CD4-positive, alpha-beta T cell treated with Interleukin-6 for 4 hours (primary cell): ENCODE measurements at regions not wholly inside any gene's neighbourhood (a gene's known extent, or its start where the extent isn't known, plus 50 kb on each side); places are given as distances from the start of the nearest gene placed in this dataset.

Source experiments
- DNase-seq: peaks from one replicate; pipeline ENCODE4 v3.0.0-alpha.2; 2020; ENCODE audit warnings: mixed read lengths

DNA sequence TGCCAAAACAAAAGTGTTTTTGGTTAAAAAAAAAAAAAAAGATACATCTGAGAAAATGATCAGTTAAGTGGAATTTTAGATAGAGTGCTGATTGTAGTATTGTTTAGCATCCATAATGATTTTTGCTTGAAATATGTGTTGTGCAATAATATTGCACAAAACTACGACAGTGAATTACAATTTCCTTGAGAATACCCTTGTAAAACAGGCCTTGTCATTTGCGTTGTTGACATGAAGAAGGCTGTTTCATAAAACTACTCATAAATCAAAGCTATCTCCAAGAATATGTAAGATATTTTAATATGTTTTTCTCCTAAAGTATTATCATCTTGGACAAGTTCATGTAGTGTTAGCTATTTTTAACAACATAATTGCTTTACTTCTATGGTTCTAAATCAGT is 1077.0 kb downstream of the LRFN5 start:
- no peak for DNase-seq

DNA sequence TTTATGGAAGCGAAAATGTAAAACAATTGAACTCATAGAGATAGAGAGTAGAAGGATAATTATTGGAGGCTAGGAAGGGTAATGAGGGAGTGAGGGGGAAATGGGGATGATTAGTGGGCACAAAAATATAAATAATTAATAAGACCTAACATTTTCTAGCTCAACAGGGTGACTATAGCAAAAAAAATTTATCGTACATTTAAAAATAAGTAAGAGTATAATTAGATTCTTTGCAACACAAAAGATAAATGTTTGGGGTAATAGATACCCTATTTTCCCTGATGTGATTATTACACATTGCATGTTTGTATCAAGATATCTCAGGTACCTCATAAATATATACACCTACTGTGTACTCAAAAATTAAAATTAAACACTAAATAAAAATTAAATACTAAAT is 1070.0 kb downstream of the LRFN5 start:
- DNase-seq: no peak

DNA sequence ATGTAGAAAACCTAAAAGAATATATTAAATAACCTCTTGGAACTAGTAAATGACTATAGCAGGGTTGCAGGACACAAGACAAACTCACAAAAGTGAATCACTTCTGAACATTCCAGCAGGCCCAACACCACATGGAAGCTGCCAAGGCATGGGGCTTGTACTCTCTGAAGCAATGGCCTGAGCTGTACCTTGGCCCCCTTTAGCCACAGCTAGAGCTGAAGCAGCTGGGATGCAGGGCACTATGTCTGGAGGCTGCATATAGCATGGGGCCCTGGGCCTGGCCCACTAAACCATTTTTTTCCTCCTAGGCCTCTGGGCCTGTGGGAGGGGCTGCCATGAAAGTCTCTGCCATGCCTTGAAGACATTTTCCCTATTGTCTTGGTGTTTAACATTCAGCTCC is 1067.3 kb downstream of the LRFN5 start:
- no peak for DNase-seq

DNA sequence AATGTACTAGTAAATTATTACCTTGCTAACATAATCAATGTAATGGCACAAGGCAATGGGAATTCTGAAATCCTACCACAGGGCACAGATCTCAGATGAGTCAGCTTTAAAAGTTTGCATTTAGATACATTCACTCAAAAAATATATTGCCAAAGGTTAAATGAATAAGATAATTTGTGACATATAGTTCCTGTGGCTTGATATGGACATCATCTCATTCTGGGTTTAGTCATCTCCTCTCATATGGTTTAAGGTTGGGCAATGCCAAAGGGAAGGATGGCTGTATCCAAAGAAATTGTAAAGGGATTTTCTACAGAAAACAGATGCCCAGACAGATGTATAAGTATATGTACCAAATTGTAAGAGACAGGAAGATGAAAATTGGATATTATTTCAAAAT is 1065.0 kb downstream of the LRFN5 start:
- no peak for DNase-seq

DNA sequence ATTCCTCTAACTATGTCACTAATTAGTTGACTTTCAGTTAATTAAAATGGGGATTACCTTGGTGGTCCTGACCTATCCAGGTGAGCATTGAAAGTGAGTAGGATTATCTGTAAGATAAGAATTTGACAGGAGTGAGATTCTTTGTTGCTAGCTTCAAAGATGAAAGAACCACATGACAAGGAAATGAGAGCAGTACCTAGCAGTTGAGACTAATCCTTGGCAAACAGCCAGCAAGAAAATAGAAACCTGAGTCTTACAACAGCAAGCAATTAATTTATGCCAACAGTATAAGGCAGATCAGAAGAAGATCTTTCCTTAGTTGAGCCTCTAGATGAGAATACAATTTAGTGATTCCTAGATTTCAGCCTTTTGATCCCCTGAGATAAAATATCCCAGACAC is 1058.4 kb downstream of the LRFN5 start:
- no peak for DNase-seq

DNA sequence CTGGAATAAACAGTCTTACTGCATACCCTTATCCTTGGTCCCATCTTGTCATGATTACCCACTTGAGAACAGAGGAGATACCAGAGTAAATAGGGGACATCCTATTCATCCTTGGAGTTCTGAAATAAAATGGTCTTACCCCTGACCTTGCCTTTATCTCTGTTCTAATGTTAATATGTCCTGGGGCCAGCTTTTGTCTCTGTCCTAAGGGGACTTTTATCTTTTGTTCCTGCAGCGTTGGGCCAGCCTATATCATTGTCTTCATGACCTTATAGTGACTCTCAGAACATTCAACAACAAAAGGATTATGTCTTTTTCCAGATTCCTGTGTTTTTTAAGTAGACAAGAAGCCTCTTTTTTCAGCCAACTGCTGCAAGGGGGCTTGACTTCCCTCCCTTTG is 1057.5 kb downstream of the LRFN5 start:
- no peak for DNase-seq

DNA sequence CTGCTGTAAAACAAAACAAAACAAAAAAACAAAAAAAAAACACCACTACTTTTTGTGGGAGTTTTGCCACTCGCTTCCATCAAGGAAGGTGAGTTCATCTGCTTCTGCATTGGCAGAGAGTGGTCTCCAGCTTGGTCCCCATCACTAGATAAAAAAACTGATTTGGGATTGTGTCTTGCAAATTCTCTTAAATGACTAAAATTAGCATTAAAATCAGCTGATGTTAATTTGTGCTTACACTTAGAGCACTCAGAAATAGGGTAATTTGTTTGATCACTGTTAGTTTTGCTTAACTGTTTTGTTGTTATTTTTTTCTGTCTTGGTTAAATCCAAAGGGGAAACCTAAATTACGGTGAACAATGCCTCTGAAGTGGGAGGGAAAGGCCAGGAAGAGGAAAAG is 1048.0 kb downstream of the LRFN5 start:
- DNase-seq: no peak

DNA sequence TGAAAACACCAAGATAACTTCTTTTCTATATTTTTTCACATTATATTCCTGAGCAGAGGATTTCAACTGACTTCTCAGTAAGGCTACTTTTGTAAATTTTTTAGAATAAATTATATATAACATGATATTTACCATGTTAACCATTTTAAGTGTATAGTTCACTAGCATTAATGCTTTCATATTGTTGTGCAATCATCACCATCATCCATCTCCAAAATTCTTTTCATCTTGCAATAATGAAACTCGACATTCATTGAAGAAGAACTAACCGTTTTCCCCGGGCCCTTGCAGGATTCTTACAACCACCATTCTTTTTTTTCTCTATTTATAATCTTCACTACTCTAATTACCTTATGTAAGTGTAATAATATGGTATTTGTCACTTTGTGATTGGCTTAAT is 1036.1 kb downstream of the LRFN5 start:
- DNase-seq: no peak

DNA sequence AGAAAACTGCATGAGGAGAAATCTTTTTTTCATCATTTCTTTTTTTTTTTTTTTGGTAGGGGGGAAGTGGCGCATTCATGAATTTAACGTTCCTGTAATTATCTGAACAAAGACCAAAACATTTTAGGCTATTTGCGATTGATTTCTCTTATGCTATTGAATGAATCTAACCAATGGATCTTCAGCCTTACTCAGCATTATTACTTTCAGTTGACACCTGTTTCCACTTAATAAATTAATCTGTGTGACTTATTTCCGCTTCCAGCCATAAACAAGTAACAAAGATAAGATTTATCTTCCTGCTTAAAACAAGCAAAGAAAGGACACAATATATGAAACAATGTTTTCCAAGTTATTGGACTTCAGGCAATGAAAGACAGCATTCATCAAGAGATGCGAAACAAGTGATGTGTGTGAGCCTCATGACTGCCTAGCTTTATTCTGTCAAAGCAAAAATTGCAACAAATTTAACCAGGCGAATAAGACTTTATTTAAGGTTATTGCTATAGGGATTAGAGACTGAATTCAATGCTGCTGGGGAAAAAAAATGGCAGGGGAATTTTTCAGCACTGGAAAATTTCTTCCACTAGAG is 1026.9 kb downstream of the LRFN5 start:
- no peak for DNase-seq

DNA sequence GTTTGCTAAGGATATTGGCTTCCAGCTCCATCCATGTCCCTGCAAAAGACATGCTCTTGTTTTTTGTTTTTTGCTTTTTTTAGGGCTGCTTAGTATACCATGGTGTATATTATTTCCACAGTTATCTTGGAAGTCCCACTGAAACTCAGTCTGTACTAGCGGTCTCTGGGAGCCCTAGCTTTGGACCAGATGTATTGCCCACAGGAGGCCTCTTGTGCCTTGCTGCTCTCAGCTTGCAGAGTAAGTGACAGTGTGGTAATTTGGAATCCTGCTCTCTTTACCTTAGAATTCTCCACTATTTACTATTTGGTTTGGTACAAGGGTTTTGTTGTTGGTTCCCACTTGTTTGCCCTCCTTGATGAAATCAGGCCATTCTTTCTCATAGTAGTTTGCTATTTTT is 1022.9 kb downstream of the LRFN5 start:
- no peak for DNase-seq

DNA sequence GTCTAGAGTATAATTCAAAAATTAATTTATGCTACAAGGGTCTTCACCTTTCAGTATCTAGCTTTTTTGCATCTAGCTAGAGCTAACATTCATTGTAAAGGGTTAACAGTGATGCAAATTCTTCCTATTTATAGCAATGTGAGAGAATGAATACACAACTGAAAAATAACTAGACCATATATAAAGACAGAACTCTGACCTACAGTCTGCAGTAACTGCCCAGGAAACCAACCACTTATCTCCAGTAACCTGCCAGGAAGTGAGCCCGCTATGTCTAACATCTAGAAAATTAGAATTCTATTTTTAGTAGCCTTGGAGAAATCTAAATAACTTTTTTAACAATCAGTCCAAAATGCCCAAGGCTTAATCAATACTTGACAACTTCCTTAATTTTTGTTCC is 1021.9 kb downstream of the LRFN5 start:
- no peak for DNase-seq

DNA sequence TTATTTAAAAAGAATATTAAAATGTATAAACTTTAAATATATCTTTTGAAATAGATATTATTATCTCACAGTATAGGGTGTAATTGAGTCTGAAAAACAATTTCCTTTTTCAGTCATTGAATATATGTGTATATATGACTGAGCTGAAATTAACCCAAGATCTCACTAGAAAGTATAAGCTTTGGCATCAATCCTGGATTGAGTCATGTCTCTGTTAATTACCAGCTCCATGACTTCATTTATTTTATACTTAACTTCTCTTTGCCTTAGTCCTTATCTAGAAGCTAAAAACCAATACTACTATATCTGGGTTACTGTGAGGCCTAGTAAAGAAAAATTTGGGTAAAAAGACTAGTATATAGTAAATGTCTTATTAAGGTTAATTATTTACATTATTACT is 1020.3 kb downstream of the LRFN5 start:
- no peak for DNase-seq

DNA sequence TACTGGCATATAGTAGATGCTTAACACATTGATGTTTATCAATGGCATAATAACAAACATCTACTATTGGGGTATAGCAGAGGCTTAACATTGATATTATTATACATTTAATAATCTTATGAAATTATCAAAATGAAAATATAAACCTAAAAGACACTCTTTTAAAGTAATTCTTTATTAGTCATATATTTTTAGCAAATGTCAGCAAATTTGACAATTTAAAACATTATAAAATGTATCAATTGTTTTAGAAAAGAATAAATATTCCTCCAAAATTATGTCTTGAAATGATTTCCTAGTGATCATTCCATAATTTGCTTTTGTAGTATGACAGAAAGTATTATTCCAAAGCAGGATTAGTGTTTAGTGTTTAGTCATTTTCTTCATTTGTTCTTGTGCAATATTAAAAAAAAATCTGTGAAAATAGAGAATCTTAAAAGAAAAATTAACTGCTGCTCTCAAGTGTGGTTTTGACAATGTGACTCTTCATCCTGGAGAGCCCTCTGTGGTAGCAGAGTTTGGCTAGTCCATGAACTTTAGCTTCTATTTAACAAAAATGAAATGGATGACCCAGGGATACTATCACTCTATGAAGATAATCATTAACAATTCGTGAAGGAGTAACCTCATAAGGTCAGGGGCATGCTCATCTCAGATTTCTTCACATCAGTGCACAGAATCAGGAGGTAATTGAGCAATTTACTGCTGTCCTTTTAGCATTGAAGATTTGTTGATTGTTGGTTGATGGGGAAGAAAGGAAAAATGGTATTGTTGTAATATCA is 1018.5 kb downstream of the LRFN5 start:
- DNase-seq: no peak

DNA sequence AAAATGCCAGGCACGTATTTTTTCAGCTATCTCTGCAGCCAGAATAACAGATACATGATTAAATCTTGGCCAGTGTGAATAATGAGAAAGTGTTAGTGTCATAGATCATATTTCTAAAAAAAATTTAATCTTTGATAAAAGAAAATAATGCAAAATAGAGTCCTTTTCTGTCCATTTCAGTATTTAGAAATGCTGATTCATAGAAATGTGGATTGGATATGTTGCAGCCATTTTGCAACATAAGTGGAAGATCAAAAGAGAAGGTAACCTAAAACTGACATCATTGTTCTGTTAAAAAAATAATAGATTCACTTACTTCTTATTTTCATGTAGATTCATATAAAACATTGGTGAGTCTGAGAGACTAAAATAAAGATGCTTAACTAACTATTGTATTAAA is 1010.3 kb downstream of the LRFN5 start:
- no peak for DNase-seq

DNA sequence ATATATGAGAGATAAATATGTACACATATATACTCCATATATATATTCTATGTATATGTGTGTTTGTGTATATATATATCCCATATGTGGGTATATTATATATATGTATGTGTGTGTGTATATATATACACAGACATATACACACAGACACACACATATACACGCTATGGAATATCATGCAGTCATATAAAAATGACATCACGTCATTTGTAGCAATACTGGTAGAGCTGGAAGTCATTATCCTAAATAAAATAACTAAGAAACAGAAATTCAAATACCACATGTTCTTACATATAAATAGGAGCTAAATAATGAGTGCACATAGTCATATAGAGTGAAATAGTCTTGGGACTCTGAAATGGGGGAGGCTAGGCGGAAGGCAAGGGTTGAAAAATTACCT is 1000.2 kb downstream of the LRFN5 start:
- no peak for DNase-seq

DNA sequence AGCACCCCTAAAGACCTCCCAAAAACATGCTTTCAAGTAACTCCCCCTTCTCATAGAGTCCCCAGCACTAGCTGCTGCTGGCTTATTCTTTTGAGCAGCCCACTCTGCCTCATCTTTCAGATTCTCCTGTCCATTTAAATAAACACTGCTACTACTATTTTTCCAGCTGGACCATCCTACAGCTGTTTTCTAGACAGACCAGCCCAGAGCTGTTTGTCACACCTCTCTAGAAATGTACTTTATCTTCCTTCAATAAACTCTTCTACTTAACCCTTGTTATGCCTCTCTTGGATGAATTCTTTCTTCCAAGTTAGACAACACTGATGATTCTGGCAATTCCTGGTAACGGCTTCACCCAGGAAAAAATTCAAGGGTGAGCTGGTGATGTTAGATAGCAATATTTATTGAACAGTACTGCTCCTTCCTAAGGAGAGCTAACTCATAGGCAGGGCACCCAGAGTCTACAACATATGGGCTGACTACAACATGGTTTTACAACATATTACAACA is 995.7 kb downstream of the LRFN5 start:
- DNase-seq: no peak

DNA sequence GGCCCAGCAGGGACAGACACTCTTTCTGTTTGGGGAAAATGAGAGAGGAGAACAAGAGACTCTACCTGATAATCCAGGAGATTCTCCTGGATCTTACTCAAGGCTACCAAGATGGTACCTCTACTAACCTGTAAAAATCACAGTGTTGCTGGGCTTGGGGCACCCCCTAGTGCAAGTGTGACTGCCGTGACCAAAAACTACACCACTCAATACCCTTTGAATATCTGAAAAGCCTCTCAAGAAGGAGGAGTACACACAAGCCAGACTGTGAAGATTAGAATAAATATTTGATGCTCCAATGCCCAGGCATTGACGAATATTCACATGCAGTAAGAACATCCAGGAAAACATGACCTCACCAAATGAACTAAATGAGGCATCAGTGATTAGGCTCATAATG is 965.4 kb downstream of the LRFN5 start:
- no peak for DNase-seq

DNA sequence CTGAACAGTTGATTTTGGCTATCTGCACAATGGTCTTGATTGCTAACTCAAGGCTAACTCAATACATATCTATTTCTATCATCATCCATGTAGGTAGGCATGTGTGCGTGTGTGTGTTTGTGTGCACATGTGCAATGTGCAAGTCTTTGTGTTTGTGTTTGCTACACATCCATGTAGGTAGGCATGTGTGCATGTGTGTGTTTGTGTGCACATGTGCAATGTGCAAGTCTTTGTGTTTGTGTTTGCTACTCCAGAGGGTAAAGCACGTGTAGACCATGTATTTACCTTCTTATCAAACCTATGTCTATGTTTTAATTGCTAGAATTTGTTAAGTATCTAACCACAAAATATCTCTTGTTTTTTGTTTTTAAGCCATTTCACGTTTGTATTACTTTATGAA is 962.6 kb downstream of the LRFN5 start:
- no peak for DNase-seq

DNA sequence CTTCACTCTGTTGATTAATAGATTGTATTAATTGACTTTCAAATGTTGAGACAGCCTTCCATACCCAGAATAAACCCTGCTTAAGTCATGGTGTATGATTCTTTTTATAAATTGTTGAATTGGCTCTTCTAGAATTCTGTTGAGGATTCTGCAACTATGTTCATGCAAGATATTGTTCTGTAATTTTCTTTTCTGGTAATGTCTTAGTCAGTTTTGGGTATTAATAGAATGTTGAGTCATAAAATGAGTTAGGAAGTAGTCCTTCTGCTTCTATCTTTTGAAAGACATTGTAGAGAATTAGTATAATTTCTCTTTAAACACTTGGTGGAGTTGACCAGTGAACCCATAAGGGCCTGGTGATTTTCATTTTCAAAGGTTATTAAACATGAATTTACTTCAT is 958.9 kb downstream of the LRFN5 start:
- DNase-seq: no peak

DNA sequence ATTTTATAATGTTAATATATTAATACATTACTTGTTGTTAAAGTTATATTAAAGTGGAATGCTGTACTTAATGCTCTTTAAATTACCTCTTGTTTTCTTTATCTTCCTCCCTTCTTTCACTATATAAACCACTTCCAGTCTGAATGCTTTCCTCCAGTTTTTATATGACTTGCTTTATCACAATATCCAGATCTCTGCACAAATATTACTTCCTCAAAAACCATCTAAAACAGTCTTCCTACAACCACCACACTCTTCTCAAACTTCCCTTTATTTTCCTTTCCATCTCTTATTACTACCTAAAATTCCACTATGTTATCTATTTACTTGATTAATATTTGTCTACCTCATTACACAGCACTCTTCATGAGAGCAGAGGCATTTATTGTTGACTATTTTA is 956.6 kb downstream of the LRFN5 start:
- no peak for DNase-seq

DNA sequence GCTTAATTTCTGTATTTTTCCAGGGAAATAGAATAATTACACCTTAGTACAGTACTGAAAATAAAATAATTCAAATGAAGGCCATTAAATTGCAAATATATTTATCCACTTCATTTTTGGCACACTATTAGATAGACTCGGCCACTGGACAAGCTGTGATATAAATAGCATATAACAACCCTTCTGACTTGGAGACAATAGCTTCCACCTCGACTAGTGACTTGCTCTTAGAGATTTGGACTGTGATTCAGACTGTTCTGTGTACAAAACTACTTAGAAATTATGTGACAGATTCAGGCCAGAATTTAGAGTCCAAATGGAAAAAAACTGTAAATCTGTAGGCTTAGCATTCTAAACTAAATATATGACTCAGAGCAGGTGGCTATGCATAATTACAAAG is 949.9 kb downstream of the LRFN5 start:
- DNase-seq: no peak

DNA sequence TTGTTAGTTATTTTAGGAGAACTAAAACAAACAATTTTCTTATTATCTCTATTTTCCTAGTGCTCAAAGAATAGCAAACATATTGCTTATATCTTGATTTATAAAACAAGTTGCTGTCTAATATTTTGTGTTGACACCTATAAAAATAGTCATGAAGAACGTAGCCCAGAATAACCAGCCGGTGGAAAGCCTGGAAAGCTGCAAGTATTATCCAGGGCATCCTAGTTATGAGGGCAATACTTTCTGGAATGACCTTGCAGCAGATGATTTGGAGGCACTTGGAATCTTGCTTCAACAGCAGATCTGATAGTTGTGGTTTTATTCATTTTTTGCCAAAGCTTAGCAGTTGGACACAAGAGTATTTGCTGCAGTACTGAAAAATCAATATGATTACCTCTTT is 948.7 kb downstream of the LRFN5 start:
- no peak for DNase-seq

DNA sequence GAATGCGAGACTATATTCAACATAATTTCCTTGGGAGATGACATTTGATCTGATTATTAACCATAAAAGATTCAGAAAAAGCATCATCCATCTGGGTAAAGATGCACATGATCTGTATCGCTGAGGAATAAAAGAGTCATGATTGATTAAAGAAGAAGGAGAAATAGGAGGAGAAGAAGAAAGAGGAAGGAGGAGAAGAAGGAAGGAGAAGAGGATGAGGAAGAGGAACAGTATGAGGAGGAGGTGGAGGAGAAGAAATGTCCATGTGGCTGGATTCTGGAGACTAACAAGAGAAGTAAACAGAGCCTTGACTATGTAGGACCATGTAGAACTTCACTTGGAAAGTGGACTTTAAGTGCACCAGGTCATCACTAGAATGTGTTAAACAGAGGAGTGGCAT is 947.4 kb downstream of the LRFN5 start:
- DNase-seq: no peak

DNA sequence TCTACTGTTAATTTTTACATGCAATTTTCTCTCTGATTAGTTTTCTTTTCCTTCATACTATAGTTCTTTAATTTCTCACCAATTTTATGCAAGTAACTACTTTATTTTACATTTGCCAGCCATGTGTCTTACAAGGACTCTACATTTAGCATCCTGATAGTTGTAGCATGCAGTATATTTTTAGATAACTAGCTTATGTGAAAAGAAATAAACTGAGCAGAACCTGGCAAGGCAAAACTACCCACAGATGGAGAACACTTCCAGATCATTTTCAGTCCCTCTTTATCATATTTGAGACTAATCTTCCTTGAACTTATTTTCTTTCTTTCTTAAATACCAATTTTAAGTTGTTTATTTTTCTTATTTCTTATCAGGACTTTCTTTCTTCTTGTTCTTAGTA is 943.6 kb downstream of the LRFN5 start:
- DNase-seq: no peak

DNA sequence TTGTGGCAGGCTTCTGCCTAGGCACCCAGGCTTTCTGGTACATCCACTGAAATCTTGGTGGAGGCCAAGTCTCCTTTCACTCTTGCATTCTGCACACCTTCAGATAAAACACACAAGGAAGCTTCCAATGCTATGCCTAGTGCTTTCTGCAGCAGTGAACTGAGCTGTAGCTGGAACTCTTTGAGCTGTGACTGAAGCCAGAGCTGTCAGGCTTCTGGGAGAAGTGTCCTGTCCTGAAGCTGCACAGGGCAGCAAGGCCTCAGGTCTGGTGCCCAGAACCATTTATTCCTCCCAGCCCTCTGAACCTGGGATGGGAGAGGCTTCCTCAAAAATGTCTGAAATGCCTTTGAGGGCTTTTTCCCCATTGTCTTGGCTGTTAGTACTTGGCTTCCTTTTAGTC is 941.7 kb downstream of the LRFN5 start:
- DNase-seq: no peak
